HG03139 (cell line): ENCODE measurements at regions not wholly inside any gene's neighbourhood (a gene's known extent, or its start where the extent isn't known, plus 50 kb on each side); places are given as distances from the start of the nearest gene placed in this dataset.

Experiments used
- ATAC-seq: cut with Tn5 transposase; IDR thresholded peaks from one replicate; pipeline ENCODE4 v1.9.1; 2021; ENCODE audit not compliant: unreplicated experiment

DNA sequence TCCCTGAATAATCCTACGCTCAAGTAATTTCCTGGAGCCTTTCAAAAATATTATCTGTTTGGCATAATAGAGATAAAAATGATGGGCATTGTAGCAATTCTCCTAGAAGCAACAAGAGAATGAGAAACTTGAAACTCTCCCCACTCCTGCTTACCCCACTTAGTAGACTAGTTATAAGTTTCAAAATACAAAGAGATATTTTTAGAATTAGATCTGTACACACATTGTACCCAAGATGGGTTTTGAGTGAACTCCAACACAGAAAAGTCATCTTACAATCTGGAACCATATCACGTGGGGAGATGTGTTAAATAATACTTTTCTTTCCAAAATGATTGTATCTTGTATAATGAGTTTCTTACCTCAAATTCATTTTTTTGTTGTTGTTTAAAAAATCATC, 484.9 kb downstream of the LPIN1 start:
- ATAC-seq = no peak

DNA sequence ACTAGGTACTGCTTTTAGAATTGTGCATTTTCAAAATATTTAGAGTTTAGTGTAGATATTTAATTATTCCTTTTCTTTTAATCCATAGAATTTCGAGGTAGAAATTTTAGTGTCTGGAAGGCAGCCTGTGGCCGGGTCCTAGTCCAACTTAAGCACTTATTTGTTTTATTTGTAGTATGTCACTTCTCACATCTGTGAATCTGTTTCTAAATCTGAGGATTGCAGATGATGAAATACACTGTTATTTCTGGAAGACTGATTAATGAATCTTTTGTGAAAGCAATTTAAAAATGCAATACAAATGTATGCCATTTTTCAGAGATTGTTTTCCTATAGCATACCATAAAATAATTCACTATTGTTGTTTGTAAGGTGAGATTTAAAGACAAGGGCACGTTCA, 483.9 kb upstream of the TRIB2 start:
- ATAC-seq = no peak

DNA sequence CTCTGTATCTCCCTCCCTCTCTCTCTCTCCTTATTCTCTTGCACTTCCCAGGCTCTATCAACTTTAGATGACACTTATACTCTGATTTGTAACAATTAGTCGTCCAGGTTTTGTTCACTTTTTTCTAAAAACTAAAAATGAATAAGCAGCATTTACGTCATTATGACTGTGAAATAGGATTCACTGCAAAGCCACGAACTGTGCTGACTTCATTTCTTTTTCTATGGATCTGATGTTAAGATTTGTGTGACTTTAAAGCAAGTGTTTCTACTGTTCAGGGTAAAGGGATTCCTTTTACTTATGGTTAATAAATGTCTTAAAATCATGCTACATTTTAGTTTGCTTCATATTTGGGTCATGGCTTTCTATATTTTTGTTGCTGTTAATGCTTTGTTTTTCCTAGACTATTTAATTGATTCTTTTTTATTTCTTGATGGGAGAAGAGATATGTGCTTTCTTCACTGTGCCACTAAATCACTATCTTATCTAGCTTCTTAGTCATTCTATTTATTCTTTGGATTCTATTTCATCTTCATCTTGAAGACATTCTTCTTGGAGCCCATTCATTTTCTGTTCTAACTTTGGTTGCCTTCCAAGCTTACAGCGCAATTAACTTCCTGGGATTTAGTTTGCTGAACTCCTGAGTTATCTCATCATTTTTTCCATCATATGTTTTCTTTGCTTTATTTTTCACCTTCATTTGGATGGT, 480.4 kb upstream of the TRIB2 start:
- ATAC-seq = no peak

DNA sequence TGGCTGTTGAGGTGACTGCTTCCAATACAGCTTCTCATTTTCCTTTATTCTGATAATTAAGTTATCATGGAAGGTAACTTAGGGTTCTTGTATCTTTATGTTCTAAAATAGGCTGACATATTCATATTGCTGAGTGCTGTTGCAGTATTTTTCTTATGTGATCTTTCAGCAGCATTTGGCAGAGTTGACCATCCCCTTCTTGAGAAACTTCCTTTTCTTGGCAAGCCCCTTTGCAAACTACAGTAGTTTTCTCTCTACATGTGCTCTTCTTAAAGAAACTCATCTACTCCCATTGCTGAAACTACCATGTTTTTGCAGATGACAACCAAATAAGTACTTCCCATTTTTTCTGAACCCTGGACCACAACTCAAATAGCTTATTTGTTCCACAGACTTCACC, 476.5 kb upstream of the TRIB2 start:
- no peak for ATAC-seq

DNA sequence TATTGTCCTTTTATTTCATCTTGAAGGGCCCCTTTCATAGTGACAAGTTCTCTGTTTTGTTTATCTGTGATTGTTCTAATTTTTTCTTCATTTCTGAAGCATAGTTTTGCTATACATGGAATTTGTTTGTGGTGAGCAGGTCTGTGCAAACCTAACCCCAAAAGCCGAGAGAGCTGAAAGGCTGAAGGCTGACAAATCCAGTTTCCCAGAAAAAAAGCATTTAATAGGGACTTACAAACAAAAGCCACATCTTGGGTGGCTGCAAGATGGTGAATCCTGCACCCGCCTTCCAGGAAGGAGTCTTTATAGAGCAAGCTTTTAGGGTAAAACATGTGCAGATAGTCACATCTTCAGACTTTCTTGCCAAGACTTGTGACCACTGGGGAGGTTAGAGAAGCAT, 473.4 kb upstream of the TRIB2 start:
- ATAC-seq = no peak

DNA sequence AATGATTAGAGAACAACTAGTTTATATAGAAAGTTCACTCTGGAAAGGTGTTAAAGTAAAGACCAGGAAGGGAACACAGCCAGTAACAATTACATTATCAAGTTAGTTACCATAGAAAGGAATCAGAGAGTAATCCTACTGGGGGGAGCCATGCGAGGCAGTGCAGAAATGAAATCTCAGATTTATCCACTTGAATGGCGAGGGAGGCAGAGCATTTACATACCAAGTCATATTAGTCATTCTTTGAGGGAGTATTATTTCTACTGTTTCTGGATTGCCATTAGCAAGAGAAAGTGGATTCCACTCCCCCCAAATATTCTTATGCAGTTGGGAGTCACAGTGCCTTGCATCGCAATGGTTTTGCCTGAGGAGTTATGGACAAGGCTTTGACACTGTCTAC, 472.7 kb upstream of the TRIB2 start:
- no peak for ATAC-seq

DNA sequence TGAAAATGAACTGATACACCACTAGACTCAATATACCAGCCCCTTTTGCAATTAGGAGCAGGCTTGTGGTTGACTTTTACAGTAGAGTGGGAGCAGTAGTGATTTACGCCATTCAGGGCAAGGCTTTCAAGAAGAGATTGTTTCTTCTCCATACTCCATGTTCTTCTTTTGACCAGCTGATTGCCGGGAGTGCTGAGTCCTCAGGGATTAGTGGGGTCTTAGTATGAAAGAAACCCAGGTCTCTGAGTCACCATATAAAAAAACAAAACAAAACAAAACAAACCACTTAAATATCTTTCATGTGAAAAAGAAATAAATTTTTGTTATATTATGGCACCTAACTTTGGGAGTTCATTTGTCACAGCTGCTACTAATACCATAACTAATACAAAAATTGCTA, 465.6 kb upstream of the TRIB2 start:
- ATAC-seq = no peak

DNA sequence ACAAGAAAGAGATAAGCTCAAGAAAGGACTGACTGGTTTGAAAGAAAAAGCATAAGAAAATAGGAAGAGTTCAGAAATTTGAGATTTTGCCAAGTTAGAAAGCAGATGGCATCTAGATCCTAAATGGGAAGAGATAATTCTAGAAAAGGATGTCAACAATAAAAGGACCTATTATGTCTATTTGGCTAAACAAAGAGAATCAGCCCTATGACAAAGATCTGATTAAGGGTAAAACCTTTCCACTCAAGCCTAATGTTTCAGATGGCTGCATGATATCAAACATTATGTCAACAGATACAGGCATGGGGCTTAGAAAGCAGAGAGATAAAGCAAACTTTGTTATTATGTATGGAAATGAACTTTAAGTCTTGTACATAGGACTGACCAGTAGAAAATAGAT, 465.0 kb upstream of the TRIB2 start:
- ATAC-seq = no peak

DNA sequence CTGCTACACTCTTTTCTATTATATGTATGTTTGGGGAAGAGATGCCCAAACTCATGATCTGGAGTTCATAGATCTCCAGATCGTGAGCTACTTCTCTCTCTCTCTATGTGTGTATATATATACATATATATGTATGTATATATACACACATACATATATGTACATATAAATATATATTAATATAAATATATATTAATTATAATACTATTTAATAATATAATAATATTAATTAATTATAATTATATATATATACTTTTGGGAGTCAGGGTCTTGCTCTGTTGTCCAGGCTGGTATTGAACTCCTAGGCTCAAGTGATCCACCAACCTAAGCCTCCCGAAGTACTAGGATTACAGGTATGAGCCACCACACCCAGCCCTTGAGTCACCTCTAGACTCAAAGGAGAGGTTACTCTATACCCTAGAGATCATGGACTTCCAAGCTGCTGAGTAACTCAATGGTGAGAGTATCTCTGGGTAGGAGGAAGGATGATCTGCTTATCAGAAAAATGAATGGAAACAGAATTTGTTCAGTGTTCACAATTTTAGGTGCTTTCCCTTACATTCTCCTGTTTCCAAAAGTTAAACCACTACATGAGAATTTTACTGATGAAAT, 463.5 kb upstream of the TRIB2 start:
- no peak for ATAC-seq

DNA sequence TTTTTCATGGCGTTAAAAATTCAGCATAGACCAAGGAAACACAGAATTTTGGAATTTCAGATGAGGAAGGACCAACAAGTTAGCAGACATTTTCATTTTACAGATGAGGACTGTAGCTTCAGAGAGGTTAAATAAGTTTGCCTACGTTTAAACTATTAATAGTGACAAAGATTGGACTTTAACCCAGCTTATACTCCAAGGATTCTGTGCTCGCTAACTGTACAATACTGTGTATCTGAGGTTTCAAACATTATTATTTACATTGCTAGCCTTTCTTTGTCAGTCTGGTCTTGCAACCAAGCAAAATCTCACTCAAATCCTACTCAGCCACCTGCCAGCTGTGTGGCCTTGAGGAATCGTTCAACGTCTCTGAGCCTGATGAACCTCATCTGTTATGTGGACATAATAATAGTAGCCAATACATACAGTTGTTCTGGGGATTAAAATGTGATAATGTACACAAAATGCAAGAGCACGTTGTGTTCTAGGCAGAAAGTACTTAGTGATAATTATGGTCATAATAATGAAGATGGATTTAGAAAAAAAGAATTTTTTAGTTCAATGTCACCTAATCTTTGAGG, 462.4 kb upstream of the TRIB2 start:
- ATAC-seq = no peak

DNA sequence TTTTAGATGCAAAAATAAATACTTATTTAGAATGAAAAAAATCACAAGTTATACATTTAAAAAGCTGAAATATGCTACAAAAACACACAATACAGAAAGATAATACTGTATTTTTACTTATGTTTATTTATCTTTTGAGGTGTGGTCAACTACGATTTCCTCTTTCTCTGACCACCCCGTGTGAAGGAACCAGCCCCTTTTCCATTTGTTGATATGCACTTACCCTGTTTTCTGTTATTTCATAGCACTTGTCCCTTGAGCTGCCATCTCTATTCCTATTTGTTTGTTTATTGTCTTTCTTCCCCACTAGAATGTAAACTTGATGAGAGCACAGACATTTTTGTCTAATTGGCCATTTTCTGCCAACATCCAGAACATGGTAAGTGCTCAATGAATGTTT, 460.5 kb upstream of the TRIB2 start:
- ATAC-seq = no peak

DNA sequence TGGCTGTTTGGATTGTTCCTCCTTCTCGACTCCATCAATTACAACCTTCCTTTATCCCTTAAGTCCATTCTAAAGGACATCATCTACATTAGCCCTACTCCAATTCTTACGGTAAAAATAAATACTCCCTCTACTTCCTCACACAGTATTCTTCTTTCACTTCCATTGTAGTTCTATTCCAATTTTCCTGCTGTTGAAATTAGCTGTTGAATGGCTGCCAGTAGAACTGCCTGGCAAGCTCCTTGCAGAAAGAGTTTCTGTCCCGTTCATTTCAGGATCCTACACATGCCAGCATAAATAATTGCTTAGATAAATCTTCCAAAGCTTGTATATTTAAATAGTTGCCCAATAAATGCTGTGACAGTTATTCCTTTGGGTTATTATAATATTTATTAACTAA, 459.3 kb upstream of the TRIB2 start:
- no peak for ATAC-seq

DNA sequence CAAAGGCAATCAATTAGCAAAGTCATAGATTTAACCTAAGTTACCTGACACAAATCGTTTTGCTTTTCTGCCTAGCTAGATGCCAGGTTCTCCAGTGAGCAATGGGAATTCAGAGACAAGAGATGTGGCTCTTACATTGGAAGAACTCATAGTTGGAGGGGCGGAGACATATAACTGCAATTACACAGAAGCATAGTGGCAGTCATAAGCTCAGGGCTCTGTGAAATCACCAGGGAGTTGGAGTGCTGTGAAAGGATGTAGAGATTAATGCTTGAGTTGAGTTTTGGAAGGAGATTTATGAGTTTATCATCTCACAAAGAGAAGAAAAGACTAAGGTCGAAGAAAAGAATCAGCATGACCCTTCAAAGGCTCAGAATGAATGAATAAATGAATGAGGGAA, 457.2 kb upstream of the TRIB2 start:
- no peak for ATAC-seq

DNA sequence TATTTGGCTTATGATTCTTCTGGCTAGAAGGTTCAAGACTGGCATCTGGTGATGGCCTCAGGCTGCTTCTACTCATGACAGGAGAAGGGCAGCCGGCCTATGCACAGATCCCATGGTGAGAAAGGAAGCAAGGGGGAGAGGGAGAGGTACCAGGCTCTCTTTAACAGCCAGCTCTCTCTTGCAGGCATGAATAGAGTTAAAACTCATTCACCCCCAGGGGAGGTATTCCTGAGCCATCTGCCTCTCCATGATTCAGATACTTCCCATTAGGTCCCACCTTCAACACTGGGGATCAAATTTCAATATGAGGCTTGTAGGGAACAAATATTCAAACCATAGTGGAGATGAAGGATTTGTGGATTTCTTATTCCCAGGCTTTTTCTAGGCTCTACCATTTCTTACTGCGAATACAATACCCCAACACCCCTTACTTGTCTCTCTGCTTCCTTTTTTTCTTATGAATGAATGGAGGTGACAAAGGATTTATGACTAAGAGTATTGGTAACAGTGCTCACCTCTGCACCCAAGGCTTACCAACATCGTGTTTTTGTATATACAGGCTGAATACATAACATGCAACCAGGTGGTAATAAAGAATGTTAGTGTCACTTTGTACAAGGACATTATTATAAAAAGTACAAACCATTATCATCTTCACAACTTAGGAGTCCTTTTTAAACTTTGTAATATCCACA, 454.6 kb upstream of the TRIB2 start:
- no peak for ATAC-seq

DNA sequence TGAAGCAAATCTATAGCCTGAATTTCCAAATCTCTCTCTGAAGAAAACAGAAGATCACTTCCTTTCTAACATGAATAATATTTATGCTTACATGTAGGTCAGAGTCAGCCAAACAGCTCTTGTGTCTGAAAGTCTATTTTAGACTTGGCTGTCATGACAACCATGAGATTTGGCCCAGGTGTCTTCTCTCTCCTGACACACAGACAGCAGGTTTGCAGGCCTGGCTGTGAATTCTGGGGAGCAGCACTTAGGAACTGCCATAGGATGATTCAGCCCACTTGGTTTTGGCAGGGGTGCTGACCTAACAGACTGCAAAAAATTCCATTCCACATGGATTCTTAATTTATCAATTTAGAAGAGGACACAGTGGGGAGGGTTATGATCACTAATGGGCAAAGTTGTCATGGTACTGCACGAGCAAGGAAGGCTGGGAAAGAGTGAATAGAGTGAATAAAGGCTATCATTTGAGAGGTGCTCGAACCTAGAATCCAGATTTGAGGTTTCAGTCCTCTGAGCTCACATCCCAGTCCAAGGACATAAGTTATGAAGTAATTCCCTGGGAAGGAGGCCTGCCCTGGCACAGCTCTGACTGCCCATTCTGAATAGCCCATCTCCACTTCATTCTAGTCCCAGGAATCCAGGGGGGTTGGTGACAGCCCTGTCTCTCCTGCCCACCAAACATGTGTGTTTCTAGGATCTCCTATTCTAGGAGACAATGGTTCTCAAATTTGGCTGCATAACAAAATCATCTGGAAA, 453.9 kb upstream of the TRIB2 start:
- ATAC-seq = no peak

DNA sequence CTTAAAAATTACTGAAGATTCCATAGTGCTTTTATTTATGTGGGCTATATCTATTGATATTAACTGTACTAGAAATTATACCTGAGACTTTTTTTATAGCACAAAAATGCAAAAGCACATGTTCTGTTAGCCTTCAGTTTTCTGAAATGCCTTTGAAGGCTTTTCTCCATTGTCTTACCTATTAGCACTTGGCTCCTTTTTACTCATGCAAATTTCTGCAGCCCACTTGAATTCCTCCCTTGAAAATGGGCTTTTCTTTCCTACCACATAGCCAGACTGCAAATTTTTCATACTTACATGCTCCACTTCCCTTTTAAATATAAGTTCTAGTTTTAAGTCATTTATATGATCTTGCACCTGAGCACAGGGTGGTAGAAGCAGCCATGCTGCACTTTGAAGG, 453.0 kb upstream of the TRIB2 start:
- ATAC-seq = no peak

DNA sequence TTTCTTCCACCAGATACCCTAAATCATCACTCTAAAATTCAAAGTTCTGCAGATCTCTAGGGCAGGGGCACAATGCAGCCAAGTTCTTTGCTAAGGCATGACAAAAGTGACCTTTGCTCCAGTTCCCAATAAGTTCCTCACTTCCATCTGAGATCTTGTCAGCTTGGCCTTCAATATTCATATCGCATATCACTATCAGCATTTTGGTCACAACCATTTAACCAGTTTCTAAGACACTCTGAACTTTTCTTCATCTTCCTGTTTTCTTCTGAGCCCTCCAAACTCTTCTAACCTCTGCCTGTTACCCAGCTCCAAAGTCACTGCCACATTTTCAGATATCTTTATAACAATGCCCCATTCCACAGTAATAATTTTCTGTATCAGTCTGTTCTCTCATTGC, 452.6 kb upstream of the TRIB2 start:
- ATAC-seq = no peak

DNA sequence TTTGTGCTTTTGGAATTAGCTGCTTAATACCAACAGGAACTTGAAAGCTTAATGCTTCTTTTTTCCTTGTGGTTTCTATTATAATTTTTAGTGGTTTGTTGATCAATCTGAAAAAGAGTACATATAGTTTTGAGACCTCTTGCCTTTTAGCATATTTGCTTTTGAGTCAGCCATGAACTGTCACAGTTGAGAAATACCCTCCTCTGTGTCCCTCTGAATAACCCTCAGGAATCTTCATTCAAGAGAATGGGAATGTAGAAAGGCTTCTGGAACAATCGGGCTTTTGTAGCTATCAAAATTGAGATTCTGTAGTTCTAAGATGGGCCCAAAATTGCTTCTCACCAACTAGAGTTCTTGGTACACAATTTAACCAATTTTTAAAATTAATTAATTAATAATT, 451.1 kb upstream of the TRIB2 start:
- no peak for ATAC-seq

DNA sequence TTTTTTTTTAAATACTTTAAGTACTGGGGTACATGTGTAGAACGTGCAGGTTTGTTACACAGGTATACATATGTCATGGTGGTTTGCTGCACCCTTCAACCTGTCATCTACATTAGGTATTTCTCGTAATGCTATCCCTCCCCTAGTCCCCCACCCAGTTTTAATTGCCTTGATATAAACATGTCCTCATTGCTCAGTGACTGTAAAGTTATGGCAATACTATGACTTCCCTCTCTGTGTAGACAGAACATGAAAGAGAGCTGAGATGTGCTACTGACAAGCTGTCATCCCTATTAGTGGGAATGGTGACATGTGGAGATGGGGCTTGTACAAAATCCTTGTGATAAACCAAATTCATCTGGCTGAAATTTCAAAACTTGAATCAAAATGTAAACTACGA, 449.7 kb upstream of the TRIB2 start:
- ATAC-seq = no peak

DNA sequence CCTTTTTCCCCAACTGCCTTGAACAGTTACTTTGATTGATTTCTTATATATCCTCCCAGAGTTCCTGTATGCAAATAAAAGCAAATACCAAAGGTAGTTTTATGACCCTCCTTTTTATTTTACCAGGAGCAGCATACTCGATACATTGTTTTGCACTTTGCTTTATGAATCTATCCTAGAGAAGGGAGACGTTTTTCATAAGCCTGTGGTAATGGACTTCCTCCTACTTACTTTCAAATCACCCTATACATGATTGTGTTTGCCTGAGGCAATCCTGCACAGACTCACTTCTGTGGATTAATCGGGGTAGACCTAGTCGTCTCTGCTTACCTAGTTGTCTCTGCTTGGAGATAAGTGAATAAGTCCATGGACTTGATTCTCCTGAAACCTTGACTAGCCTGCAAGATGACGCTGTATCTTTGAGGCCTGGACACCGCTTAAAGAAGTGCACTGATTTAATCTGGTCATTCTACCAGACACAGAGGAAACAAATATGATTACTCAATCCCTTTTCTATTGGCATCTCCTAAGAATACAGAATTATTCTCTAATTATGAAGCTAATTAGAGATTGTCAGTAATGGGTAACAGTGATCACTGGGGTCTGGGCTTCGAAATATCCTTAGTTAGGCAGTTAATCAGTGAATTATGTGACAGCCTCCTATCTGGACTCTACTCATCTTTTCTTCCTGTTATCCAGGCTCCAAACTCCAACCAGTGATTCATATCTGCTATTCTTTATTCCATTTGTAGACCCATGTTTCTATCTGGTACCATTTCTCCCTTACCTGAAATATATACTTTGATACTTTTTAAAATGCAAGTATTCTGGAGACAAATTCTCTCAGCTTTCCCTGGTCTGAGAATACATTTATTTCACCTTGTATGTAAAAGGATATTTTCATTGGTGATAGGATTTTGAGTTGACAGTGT, 447.4 kb upstream of the TRIB2 start:
- no peak for ATAC-seq
